ENCODE measurements at regions not wholly inside any gene's neighbourhood (a gene's known extent, or its start where the extent isn't known, plus 50 kb on each side); places are given as distances from the start of the nearest gene placed in this dataset.

GRCh38 chr2:209314653-209315052, 109.2 kb upstream of the MAP2 start:
- Histone ChIP-seq H3K4me3 (no peak overlapping the region), H3K4me1 (no peaks in the 10 kb centered on the region), H3K27ac (no peak overlapping the region), H3K27me3 (peaks cover 0 to 5% (median 0%) of the 10 kb centered on the region in 7 donors), H3K36me3 (no peaks in the 10 kb centered on the region), H3K9me3 (no peaks in the 10 kb centered on the region)
- TF ChIP-seq CTCF (IDR thresholded peaks at IDR 0.05), result no peak
- no peak for DNase-seq
- no peak for ATAC-seq
- 84 to 88% methylated on average over 2 of the region's 2 CpGs for WGBS, 2 donors
- intact Hi-C loops (cut with DNase I), result no loop called here

- H3K27me3 ChIP-seq, result peaks cover 0 to 5% (median 0%) of the 10 kb centered on the region in 7 donors
- DNase-seq (no peak), ATAC-seq (no peak)
- no peaks in the 10 kb centered on the region for H3K9me3 ChIP-seq
- H3K4me3 ChIP-seq, result no peak overlapping the region
- intact Hi-C loops (cut with DNase I), result no loop called here
- no peak overlapping the region for H3K27ac ChIP-seq
- no peak for TF ChIP-seq CTCF (IDR thresholded peaks at IDR 0.05)
- no peaks in the 10 kb centered on the region for H3K36me3 ChIP-seq
- H3K4me1 ChIP-seq, result no peaks in the 10 kb centered on the region
- WGBS, 2 donors, result 49 to 57% methylated on average over 2 of the region's 2 CpGs
Measured at GRCh38 chr2:209316141-209316540, 107.7 kb upstream of the MAP2 start.

- H3K27ac ChIP-seq, result no peak overlapping the region
- DNase-seq (no peak), ATAC-seq (no peak)
- no peak for TF ChIP-seq CTCF (IDR thresholded peaks at IDR 0.05)
- intact Hi-C loops (cut with DNase I), result loop anchor here in 3 of 10 donors (10.0 kb wide), 3 partner anchors 874 to 916 kb away; partner anchors contain the start of gene PTH2R (in 1 of the 3)
- 51 to 79% methylated on average over 3 of the region's 3 CpGs for WGBS, 2 donors
- no peaks in the 10 kb centered on the region for H3K9me3 ChIP-seq
- no peak overlapping the region for H3K4me3 ChIP-seq
- H3K4me1 ChIP-seq, result no peaks in the 10 kb centered on the region
- H3K36me3 ChIP-seq, result no peaks in the 10 kb centered on the region
- peaks cover 0 to 5% (median 0%) of the 10 kb centered on the region in 7 donors for H3K27me3 ChIP-seq
Measured at GRCh38 chr2:209321076-209321475, 102.8 kb upstream of the MAP2 start.

- no peaks in the 10 kb centered on the region for H3K36me3 ChIP-seq
- intact Hi-C loops (cut with DNase I), result loop anchor here in 3 of 10 donors (10.0 kb wide), 3 partner anchors 873 to 917 kb away; partner anchors contain the start of gene PTH2R (in 1 of the 3)
- no peak overlapping the region for H3K4me3 ChIP-seq
- no peaks in the 10 kb centered on the region for H3K9me3 ChIP-seq
- no peak for DNase-seq
- no peaks in the 10 kb centered on the region for H3K4me1 ChIP-seq
- ATAC-seq, result no peak
- no peak overlapping the region for H3K27ac ChIP-seq
- H3K27me3 ChIP-seq, result peaks cover 0 to 5% (median 0%) of the 10 kb centered on the region in 7 donors
- 92 to 93% methylated on average over 3 of the region's 3 CpGs for WGBS, 2 donors
- no peak for TF ChIP-seq CTCF (IDR thresholded peaks at IDR 0.05)
Measured at GRCh38 chr2:209321581-209321980, 102.3 kb upstream of the MAP2 start.

All from heart right ventricle (tissue), 16 donors.